GM12891 (cell line): ENCODE measurements at regions not wholly inside any gene's neighbourhood (a gene's known extent, or its start where the extent isn't known, plus 50 kb on each side); places are given as distances from the start of the nearest gene placed in this dataset.

Experiments used
- POLR2A ChIP-seq: IDR thresholded peaks from 2 replicates; pipeline ENCODE4 v1.6.1; 2011; ENCODE audit warnings: low read depth, low read length, control low read depth
- POLR2AphosphoS5 ChIP-seq: IDR thresholded peaks from 2 replicates; pipeline ENCODE4 v1.6.1; 2011; ENCODE audit warnings: low read depth, low read length, control low read depth
- POU2F2 ChIP-seq: IDR thresholded peaks from 2 replicates; pipeline ENCODE4 v1.6.1; 2011; ENCODE audit warnings: low read depth, mild to moderate bottlenecking, control low read depth, low read length, moderate library complexity
- SPI1 ChIP-seq: IDR thresholded peaks from 2 replicates; pipeline ENCODE4 v1.6.1; 2011; ENCODE audit warnings: low read depth, low read length, control low read depth
- TAF1 ChIP-seq: IDR thresholded peaks from 2 replicates; pipeline ENCODE4 v1.6.1; 2011; ENCODE audit warnings: low read depth, low read length, control low read depth

DNA sequence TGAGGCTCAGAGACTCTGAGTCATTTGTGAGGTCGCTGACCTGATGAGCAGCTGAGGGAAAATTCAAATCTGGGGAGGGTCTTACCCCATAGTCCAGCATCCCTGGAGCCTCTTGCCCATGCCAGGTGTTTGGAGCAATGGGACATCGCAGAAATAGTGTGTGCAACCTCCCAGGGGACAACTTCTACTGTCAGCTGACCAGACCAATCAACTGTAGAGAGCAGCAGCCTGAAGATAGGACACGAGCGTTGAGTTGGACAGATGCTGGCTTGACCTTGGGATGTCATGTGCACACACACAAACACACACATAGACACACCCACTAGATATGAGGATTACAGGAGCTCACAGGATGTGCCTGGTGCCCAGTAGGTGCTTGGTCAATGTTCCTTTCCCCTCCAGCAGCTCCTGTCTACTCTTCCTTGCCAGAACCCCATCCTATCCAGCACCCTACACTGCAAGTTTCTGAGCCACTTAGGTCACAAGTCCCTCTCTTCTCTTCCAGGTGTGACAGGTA, 59.1 kb upstream of the MPEG1 start:
- TF ChIP-seq POLR2A (no peak), POLR2AphosphoS5 (no peak), TAF1 (no peak), SPI1 (no peak), POU2F2 (no peak)
